Lung (tissue), 11 donors: ENCODE measurements at regions not wholly inside any gene's neighbourhood (a gene's known extent, or its start where the extent isn't known, plus 50 kb on each side); places are given as distances from the start of the nearest gene placed in this dataset.
A peak's percentile ranks its signal among the peaks of the same experiment; 100 is the strongest.

ENCODE experiments used
- ATAC-seq: fragments of 200-7000 bp; cut with Tn5 transposase; one replicate; pipeline ENCODE4 v1.9.1; 2020; ENCODE audit warnings: moderate number of reproducible peaks; ENCODE audit not compliant: insufficient read depth, low FRiP score
- DNase-seq, 3 donors: peaks; one replicate each; pipeline ENCODE4 v3.0.0-alpha.2; 2013 to 2017
- H3K27ac ChIP-seq, 2 donors: one replicate each; pipeline ENCODE4 v1.5.1; 2013; ENCODE audit warnings: mild to moderate bottlenecking in 2 of 2, moderate library complexity in 2 of 2, control low read depth in 1 of 2, inconsistent platforms in 1 of 2, low read depth in 1 of 2, low read length in 1 of 2
- H3K27me3 ChIP-seq, 3 donors: one replicate each; pipeline ENCODE4 v1.5.1; 2013; ENCODE audit warnings: low read length in 2 of 3; ENCODE audit not compliant: control insufficient read depth in 3 of 3, insufficient read depth in 3 of 3
- H3K36me3 ChIP-seq, 4 donors: one replicate each; pipeline ENCODE4 v1.5.1; 2013; ENCODE audit warnings: low read length in 4 of 4, mild to moderate bottlenecking in 1 of 4, moderate library complexity in 1 of 4; ENCODE audit not compliant: control insufficient read depth in 4 of 4, insufficient read depth in 4 of 4
- H3K4me1 ChIP-seq, 5 donors: one replicate each; pipeline ENCODE4 v1.5.1; 2013; ENCODE audit warnings: low read length in 5 of 5, mild to moderate bottlenecking in 2 of 5, moderate library complexity in 1 of 5; ENCODE audit not compliant: control insufficient read depth in 5 of 5, insufficient read depth in 5 of 5
- H3K4me3 ChIP-seq: one replicate; pipeline ENCODE4 v1.5.1; 2013; ENCODE audit warnings: mild to moderate bottlenecking, control low read depth, moderate library complexity
- H3K9ac ChIP-seq, 2 donors: one replicate each; pipeline ENCODE4 v1.5.1; 2013; ENCODE audit warnings: low read length in 2 of 2, control low read depth in 1 of 2; ENCODE audit not compliant: insufficient read depth in 1 of 2
- H3K9me3 ChIP-seq, 4 donors: one replicate each; pipeline ENCODE4 v1.5.1; 2013; ENCODE audit warnings: low read length in 3 of 4, mild to moderate bottlenecking in 1 of 4, moderate library complexity in 1 of 4; ENCODE audit not compliant: control insufficient read depth in 4 of 4, insufficient read depth in 3 of 4
- CTCF ChIP-seq: IDR thresholded peaks from 2 replicates; pipeline ENCODE4 v1.5.1; 2012; ENCODE audit warnings: mild to moderate bottlenecking; ENCODE audit errors: control extremely low read depth, extremely low read depth
- WGBS, 2 donors: extraction: QIAGEN DNeasy Blood & Tissue Kit; methylation state at CpG; one replicate each; pipeline ENCODE4 v1.1.7; 2013; 5-methylcytosine and 5-hydroxymethylcytosine counted together
- donor health status: control.
- donor health status: control.
- donor health status: Bipolar disorder and iron deficiency.
- donor health status: healthy.
- donor health status: DM: yes; HTN: yes; CAD: no.

- H3K4me1 ChIP-seq = peaks cover 0 to 16% (median 8%) of the 10 kb centered on the region in 5 donors
- no peaks in the 10 kb centered on the region for H3K36me3 ChIP-seq
- no peaks in the 10 kb centered on the region for H3K27me3 ChIP-seq
- H3K4me3 ChIP-seq = no peak overlapping the region
- H3K27ac ChIP-seq = no peak overlapping the region
- WGBS, 2 donors = 65 to 76% methylated on average over 10 of the region's 10 CpGs
- H3K9ac ChIP-seq = no peak overlapping the region
- ATAC-seq = no peak
- no peak for TF ChIP-seq CTCF
- H3K9me3 ChIP-seq = no peaks in the 10 kb centered on the region
- no peak for DNase-seq
Measured at GRCh38 chr12:4115570-4115969, 158.0 kb upstream of the CCND2 start.

GRCh38 chr12:4114986-4115385 is 158.6 kb upstream of the CCND2 start:
- Histone ChIP-seq H3K9ac (no peak overlapping the region), H3K9me3 (no peaks in the 10 kb centered on the region), H3K27ac (no peak overlapping the region), H3K4me3 (no peak overlapping the region), H3K36me3 (no peaks in the 10 kb centered on the region), H3K4me1 (peaks cover 0 to 16% (median 8%) of the 10 kb centered on the region in 5 donors), H3K27me3 (no peaks in the 10 kb centered on the region)
- DNase-seq = no peak
- TF ChIP-seq CTCF = no peak
- 59 to 65% methylated on average over 7 of the region's 7 CpGs for WGBS, 2 donors
- no peak for ATAC-seq

- peak; percentile 60 to 72 (median 70) for DNase-seq
- H3K9ac ChIP-seq = no peak overlapping the region
- no peak overlapping the region for H3K4me3 ChIP-seq
- no peaks in the 10 kb centered on the region for H3K9me3 ChIP-seq
- H3K4me1 ChIP-seq = peaks cover 0 to 10% (median 2%) of the 10 kb centered on the region in 5 donors
- 83 to 87% methylated on average over 2 of the region's 2 CpGs for WGBS, 2 donors
- no peaks in the 10 kb centered on the region for H3K36me3 ChIP-seq
- no peak for ATAC-seq
- no peak for TF ChIP-seq CTCF
- no peaks in the 10 kb centered on the region for H3K27me3 ChIP-seq
- H3K27ac ChIP-seq = no peak overlapping the region
Measured at GRCh38 chr12:4112734-4113325, 160.7 kb upstream of the CCND2 start.

GRCh38 chr12:4112290-4112689 is 161.3 kb upstream of the CCND2 start:
- H3K27me3 ChIP-seq = no peaks in the 10 kb centered on the region
- no peak overlapping the region for H3K4me3 ChIP-seq
- ATAC-seq (no peak), DNase-seq (no peak)
- TF ChIP-seq CTCF = no peak
- no peaks in the 10 kb centered on the region for H3K9me3 ChIP-seq
- H3K9ac ChIP-seq = no peak overlapping the region
- no peak overlapping the region for H3K27ac ChIP-seq
- H3K36me3 ChIP-seq = no peaks in the 10 kb centered on the region
- peaks cover 0 to 8% (median 0%) of the 10 kb centered on the region in 5 donors for H3K4me1 ChIP-seq
- 76 to 81% methylated on average over 7 of the region's 7 CpGs for WGBS, 2 donors
